GM23338 (cell line): ENCODE measurements at regions not wholly inside any gene's neighbourhood (a gene's known extent, or its start where the extent isn't known, plus 50 kb on each side); places are given as distances from the start of the nearest gene placed in this dataset.

Experiments
- ATAC-seq: fragments of 200-7000 bp; cut with Tn5 transposase; 3 replicates; pipeline ENCODE4 v1.9.1; 2020
- DNase-seq: peaks from one replicate; pipeline ENCODE4 v3.0.0-alpha.2; 2015; ENCODE audit warnings: low spot score
- H2AFZ ChIP-seq: fragments of 200-600 bp; sonication (generic); 2 replicates; pipeline ENCODE4 v1.8.0; 2016; ENCODE audit warnings: antibody characterized with exemption, mild to moderate bottlenecking, moderate library complexity
- H3F3A ChIP-seq: fragments of 200-600 bp; sonication (generic); replicated peaks from 2 replicates; pipeline ENCODE4 v1.8.0; 2017; ENCODE audit warnings: antibody characterized with exemption, mixed run types, low read depth
- H3K27ac ChIP-seq: fragments of 200-600 bp; sonication (generic); 2 replicates; pipeline ENCODE4 v1.6.1; 2016; ENCODE audit warnings: low read depth
- H3K27me3 ChIP-seq: fragments of 200-600 bp; sonication (generic); 2 replicates; pipeline ENCODE4 v1.8.0; 2016; ENCODE audit warnings: mild to moderate bottlenecking, mixed run types, moderate library complexity; ENCODE audit not compliant: insufficient read depth
- H3K36me3 ChIP-seq: fragments of 200-600 bp; sonication (generic); 2 replicates; pipeline ENCODE4 v1.8.0; 2016; ENCODE audit warnings: mild to moderate bottlenecking; ENCODE audit not compliant: insufficient read depth
- H3K4me1 ChIP-seq: fragments of 200-600 bp; sonication (generic); 2 replicates; pipeline ENCODE4 v1.8.0; 2016; ENCODE audit warnings: mild to moderate bottlenecking, moderate library complexity; ENCODE audit not compliant: insufficient read depth
- H3K4me2 ChIP-seq: fragments of 200-600 bp; sonication (generic); 2 replicates; pipeline ENCODE4 v1.7.1; 2017; ENCODE audit warnings: mixed run types
- H3K4me3 ChIP-seq: fragments of 200-600 bp; sonication (generic); 2 replicates; pipeline ENCODE4 v1.6.1; 2016; ENCODE audit warnings: mixed run types
- H3K79me2 ChIP-seq: fragments of 200-600 bp; sonication (generic); replicated peaks from 2 replicates; pipeline ENCODE4 v1.8.0; 2017; ENCODE audit warnings: mild to moderate bottlenecking; ENCODE audit not compliant: insufficient read depth
- H3K9me2 ChIP-seq: fragments of 200-600 bp; sonication (generic); 2 replicates; pipeline ENCODE4 v1.8.0; 2017; ENCODE audit not compliant: insufficient read depth
- H4K20me1 ChIP-seq: fragments of 200-600 bp; sonication (generic); replicated peaks from 2 replicates; pipeline ENCODE4 v1.8.0; 2017; ENCODE audit warnings: mild to moderate bottlenecking; ENCODE audit not compliant: insufficient read depth
- H3K27ac Mint-ChIP-seq: 2 replicates; pipeline ENCODE4 v1.8.0; 2020; ENCODE audit warnings: inconsistent platforms, mild to moderate bottlenecking, moderate library complexity, mixed read lengths
- H3K27me3 Mint-ChIP-seq: 3 replicates; pipeline ENCODE4 v1.8.0; 2022; ENCODE audit warnings: low read depth, mild to moderate bottlenecking, moderate library complexity, mixed read lengths, inconsistent platforms; ENCODE audit not compliant: insufficient read depth, poor library complexity
- H3K36me3 Mint-ChIP-seq: 3 replicates; pipeline ENCODE4 v1.8.0; 2021; ENCODE audit warnings: low read depth, mild to moderate bottlenecking, inconsistent platforms, moderate library complexity, mixed read lengths
- H3K4me1 Mint-ChIP-seq: 3 replicates; pipeline ENCODE4 v1.8.0; 2020; ENCODE audit warnings: mild to moderate bottlenecking, inconsistent platforms, mixed read lengths
- H3K4me3 Mint-ChIP-seq: 3 replicates; pipeline ENCODE4 v1.8.0; 2021; ENCODE audit warnings: moderate library complexity, mild to moderate bottlenecking, inconsistent platforms, mixed read lengths
- H3K9me3 Mint-ChIP-seq: 3 replicates; pipeline ENCODE4 v1.8.0; 2020; ENCODE audit warnings: moderate library complexity, mild to moderate bottlenecking, inconsistent platforms, mixed read lengths
- ETS1 ChIP-seq: IDR thresholded peaks from 2 replicates; pipeline ENCODE4 v1.6.1; 2016; ENCODE audit warnings: antibody characterized with exemption
- EZH2 ChIP-seq: fragments of 200-600 bp; sonication (generic); IDR thresholded peaks from one replicate; pipeline ENCODE4 v1.8.0; 2017; ENCODE audit warnings: antibody characterized with exemption, mild to moderate bottlenecking, low read depth; ENCODE audit not compliant: unreplicated experiment
- EZH2phosphoT487 ChIP-seq: fragments of 200-600 bp; sonication (generic); IDR thresholded peaks from one replicate; pipeline ENCODE4 v1.8.1; 2018; ENCODE audit warnings: antibody characterized with exemption; ENCODE audit not compliant: unreplicated experiment
- NANOG ChIP-seq: IDR thresholded peaks from 2 replicates; pipeline ENCODE4 v1.6.1; 2016; ENCODE audit warnings: antibody characterized with exemption, borderline replicate concordance
- POLR2AphosphoS5 ChIP-seq: IDR thresholded peaks from 2 replicates; pipeline ENCODE4 v1.6.1; 2016; ENCODE audit warnings: antibody characterized with exemption, low read depth
- REST ChIP-seq: IDR thresholded peaks from one replicate; pipeline ENCODE4 v1.6.1; 2018; ENCODE audit warnings: antibody characterized with exemption; ENCODE audit not compliant: unreplicated experiment
- STAT1 ChIP-seq: IDR thresholded peaks from one replicate; pipeline ENCODE4 v1.6.1; 2016; ENCODE audit warnings: antibody characterized with exemption; ENCODE audit not compliant: unreplicated experiment
- TF ChIP-seq, protein P1 (sequence below), 2 experiments: fragments of 200-600 bp in 1 of 2; sonication (generic) in 1 of 2; conservative IDR thresholded peaks; 2 replicates each; pipeline versions ENCODE4 v1.5.1 to v1.6.1; 2016 to 2017; ENCODE audit warnings: antibody characterized with exemption in 2 of 2, low read depth in 2 of 2, mild to moderate bottlenecking in 2 of 2, moderate library complexity in 1 of 2
- TF ChIP-seq, protein P2 (sequence below): fragments of 250-450 bp; sonication (Bioruptor Pico); IDR thresholded peaks from 2 replicates; pipeline ENCODE4 v1.5.0; 2020; ENCODE audit warnings: mild to moderate bottlenecking, moderate library complexity

GRCh38 chr1:60742339-60742738, 340.0 kb upstream of the NFIA start:
- ATAC-seq (no peak), DNase-seq (no peak)
- Histone ChIP-seq H3K27ac (no peak overlapping the region), H2AFZ (no peak overlapping the region), H3F3A (no peaks in the 10 kb centered on the region), H3K79me2 (no peaks in the 10 kb centered on the region), H4K20me1 (no peaks in the 10 kb centered on the region), H3K36me3 (no peaks in the 10 kb centered on the region), H3K9me2 (no peaks in the 10 kb centered on the region; the same call in 1 of the 2 replicates), H3K4me3 (no peak overlapping the region), H3K4me2 (no peak overlapping the region), H3K27me3 (no peaks in the 10 kb centered on the region), H3K4me1 (no peaks in the 10 kb centered on the region)
- Mint-ChIP-seq H3K27me3 (no peaks in the 10 kb centered on the region), H3K4me3 (no peak overlapping the region), H3K4me1 (no peaks in the 10 kb centered on the region), H3K9me3 (no peaks in the 10 kb centered on the region), H3K27ac (no peak overlapping the region), H3K36me3 (no peaks in the 10 kb centered on the region)
- TF ChIP-seq STAT1 = no peak
- TF ChIP-seq, protein P1, sequence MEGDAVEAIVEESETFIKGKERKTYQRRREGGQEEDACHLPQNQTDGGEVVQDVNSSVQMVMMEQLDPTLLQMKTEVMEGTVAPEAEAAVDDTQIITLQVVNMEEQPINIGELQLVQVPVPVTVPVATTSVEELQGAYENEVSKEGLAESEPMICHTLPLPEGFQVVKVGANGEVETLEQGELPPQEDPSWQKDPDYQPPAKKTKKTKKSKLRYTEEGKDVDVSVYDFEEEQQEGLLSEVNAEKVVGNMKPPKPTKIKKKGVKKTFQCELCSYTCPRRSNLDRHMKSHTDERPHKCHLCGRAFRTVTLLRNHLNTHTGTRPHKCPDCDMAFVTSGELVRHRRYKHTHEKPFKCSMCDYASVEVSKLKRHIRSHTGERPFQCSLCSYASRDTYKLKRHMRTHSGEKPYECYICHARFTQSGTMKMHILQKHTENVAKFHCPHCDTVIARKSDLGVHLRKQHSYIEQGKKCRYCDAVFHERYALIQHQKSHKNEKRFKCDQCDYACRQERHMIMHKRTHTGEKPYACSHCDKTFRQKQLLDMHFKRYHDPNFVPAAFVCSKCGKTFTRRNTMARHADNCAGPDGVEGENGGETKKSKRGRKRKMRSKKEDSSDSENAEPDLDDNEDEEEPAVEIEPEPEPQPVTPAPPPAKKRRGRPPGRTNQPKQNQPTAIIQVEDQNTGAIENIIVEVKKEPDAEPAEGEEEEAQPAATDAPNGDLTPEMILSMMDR (conservative IDR thresholded peaks at IDR 0.05; ENCODE audit: low read depth in 2 of 2) = no peak
- no peak for TF ChIP-seq REST
- TF ChIP-seq, protein P2, sequence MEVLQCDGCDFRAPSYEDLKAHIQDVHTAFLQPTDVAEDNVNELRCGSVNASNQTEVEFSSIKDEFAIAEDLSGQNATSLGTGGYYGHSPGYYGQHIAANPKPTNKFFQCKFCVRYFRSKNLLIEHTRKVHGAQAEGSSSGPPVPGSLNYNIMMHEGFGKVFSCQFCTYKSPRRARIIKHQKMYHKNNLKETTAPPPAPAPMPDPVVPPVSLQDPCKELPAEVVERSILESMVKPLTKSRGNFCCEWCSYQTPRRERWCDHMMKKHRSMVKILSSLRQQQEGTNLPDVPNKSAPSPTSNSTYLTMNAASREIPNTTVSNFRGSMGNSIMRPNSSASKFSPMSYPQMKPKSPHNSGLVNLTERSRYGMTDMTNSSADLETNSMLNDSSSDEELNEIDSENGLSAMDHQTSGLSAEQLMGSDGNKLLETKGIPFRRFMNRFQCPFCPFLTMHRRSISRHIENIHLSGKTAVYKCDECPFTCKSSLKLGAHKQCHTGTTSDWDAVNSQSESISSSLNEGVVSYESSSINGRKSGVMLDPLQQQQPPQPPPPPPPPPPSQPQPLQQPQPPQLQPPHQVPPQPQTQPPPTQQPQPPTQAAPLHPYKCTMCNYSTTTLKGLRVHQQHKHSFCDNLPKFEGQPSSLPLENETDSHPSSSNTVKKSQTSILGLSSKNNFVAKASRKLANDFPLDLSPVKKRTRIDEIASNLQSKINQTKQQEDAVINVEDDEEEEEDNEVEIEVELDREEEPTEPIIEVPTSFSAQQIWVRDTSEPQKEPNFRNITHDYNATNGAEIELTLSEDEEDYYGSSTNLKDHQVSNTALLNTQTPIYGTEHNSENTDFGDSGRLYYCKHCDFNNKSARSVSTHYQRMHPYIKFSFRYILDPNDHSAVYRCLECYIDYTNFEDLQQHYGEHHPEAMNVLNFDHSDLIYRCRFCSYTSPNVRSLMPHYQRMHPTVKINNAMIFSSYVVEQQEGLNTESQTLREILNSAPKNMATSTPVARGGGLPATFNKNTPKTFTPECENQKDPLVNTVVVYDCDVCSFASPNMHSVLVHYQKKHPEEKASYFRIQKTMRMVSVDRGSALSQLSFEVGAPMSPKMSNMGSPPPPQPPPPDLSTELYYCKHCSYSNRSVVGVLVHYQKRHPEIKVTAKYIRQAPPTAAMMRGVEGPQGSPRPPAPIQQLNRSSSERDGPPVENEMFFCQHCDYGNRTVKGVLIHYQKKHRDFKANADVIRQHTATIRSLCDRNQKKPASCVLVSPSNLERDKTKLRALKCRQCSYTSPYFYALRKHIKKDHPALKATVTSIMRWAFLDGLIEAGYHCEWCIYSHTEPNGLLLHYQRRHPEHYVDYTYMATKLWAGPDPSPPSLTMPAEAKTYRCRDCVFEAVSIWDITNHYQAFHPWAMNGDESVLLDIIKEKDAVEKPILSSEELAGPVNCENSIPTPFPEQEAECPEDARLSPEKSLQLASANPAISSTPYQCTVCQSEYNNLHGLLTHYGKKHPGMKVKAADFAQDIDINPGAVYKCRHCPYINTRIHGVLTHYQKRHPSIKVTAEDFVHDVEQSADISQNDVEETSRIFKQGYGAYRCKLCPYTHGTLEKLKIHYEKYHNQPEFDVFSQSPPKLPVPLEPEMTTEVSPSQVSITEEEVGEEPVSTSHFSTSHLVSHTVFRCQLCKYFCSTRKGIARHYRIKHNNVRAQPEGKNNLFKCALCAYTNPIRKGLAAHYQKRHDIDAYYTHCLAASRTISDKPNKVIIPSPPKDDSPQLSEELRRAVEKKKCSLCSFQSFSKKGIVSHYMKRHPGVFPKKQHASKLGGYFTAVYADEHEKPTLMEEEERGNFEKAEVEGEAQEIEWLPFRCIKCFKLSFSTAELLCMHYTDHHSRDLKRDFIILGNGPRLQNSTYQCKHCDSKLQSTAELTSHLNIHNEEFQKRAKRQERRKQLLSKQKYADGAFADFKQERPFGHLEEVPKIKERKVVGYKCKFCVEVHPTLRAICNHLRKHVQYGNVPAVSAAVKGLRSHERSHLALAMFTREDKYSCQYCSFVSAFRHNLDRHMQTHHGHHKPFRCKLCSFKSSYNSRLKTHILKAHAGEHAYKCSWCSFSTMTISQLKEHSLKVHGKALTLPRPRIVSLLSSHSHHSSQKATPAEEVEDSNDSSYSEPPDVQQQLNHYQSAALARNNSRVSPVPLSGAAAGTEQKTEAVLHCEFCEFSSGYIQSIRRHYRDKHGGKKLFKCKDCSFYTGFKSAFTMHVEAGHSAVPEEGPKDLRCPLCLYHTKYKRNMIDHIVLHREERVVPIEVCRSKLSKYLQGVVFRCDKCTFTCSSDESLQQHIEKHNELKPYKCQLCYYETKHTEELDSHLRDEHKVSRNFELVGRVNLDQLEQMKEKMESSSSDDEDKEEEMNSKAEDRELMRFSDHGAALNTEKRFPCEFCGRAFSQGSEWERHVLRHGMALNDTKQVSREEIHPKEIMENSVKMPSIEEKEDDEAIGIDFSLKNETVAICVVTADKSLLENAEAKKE = no peak
- TF ChIP-seq NANOG = no peak
- TF ChIP-seq ETS1 = no peak
- no peak for TF ChIP-seq EZH2
- no peak for TF ChIP-seq EZH2phosphoT487
- TF ChIP-seq POLR2AphosphoS5 = no peak
